HG03139 (cell line): ENCODE measurements at regions not wholly inside any gene's neighbourhood (a gene's known extent, or its start where the extent isn't known, plus 50 kb on each side); places are given as distances from the start of the nearest gene placed in this dataset.

Experiments
- ATAC-seq: cut with Tn5 transposase; IDR thresholded peaks from one replicate; pipeline ENCODE4 v1.9.1; 2021; ENCODE audit not compliant: unreplicated experiment

- no peak for ATAC-seq
Observed at GRCh38 chr2:23323198-23323916, 61.6 kb upstream of the KLHL29 start.

- no peak for ATAC-seq
Observed at GRCh38 chr2:23323917-23324680, 60.9 kb upstream of the KLHL29 start.

- ATAC-seq, result no peak
Observed at GRCh38 chr2:23326330-23326729, 58.6 kb upstream of the KLHL29 start.

GRCh38 chr2:23327416-23327815 lies 57.6 kb upstream of the KLHL29 start:
- ATAC-seq, result no peak

GRCh38 chr2:23327887-23328286 lies 57.1 kb upstream of the KLHL29 start:
- no peak for ATAC-seq

GRCh38 chr2:23330214-23330613 lies 54.8 kb upstream of the KLHL29 start:
- ATAC-seq, result no peak
